T-helper 17 cell (primary cell): ENCODE measurements at regions not wholly inside any gene's neighbourhood (a gene's known extent, or its start where the extent isn't known, plus 50 kb on each side); places are given as distances from the start of the nearest gene placed in this dataset.
A peak's percentile ranks its signal among the peaks of the same experiment; 100 is the strongest.

Experiments
- ATAC-seq: fragments of 150-1000 bp; cut with Tn5 transposase; 2 replicates; pipeline ENCODE4 v1.10.0; 2021; ENCODE audit warnings: mild to moderate bottlenecking, moderate library complexity
- DNase-seq, 3 donors: peaks; one replicate each; pipeline versions ENCODE4 v3.0.0 to v3.0.0-alpha.2; 2020 to 2021
- H3K9me3 ChIP-seq: one replicate; pipeline ENCODE4 v1.7.0; 2013; ENCODE audit warnings: low read length, mild to moderate bottlenecking; ENCODE audit not compliant: control insufficient read depth, poor library complexity, severe bottlenecking
- H3K27ac Mint-ChIP-seq: one replicate; pipeline ENCODE4 v1.8.0; 2022; ENCODE audit warnings: mild to moderate bottlenecking, moderate library complexity, mixed read lengths
- H3K27me3 Mint-ChIP-seq: one replicate; pipeline ENCODE4 v1.8.0; 2022; ENCODE audit warnings: mixed read lengths
- H3K36me3 Mint-ChIP-seq: one replicate; pipeline ENCODE4 v1.8.0; 2022; ENCODE audit warnings: low read depth, mixed read lengths
- H3K4me1 Mint-ChIP-seq: one replicate; pipeline ENCODE4 v1.8.0; 2022; ENCODE audit warnings: mild to moderate bottlenecking, mixed read lengths
- H3K4me3 Mint-ChIP-seq: one replicate; pipeline ENCODE4 v1.8.0; 2022; ENCODE audit warnings: mild to moderate bottlenecking, moderate library complexity, mixed read lengths

DNA sequence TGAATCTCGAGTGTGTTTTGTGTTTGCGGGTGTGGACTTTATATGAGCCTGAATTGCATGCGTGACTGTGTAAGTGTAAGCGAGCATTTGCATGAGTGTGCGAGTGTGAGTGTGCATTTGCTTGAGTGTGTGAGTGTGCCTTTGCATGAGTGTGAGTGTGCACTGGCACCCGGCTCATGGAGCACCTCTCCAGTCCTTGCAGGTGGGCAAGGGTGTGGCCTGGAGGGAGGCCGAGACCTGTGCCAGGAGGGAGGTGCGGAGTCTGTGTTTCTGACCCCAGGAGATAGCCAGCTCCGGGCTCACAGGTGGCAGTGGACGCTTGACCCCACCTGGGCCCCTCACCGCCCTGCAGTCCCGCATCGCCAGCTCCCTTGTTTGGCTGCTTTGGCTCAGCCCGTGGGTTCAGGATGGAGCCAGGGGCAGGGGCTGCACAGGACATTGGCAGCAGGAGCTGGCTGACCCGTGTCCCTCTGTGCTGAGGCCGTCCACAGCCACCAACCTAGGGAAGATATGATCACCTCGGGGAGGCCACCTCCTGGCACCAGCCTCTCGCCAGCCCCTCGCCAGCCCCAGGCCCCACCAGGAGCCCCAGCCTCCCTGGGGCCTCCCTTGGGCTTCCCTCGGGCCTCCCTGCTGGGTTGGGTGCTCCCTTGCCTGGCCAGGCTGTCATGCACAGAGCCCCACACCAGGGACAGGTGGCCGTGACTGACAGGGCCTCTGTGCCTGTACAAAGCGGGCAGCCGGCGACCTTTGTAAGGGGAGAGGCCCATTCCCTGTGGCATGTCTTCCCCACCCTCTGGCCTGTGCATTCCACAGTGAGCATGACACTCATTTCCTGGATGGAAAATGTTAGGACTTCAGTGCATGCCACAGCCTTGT, 81.6 kb downstream of the PTGR3 start:
- DNase-seq (no peak), ATAC-seq (no peak)
- peaks cover 12% of the 10 kb centered on the region for H3K4me1 Mint-ChIP-seq
- no peak overlapping the region for H3K4me3 Mint-ChIP-seq
- no peaks in the 10 kb centered on the region for H3K9me3 ChIP-seq
- H3K27me3 Mint-ChIP-seq: peaks cover 11% of the 10 kb centered on the region
- H3K36me3 Mint-ChIP-seq: no peaks in the 10 kb centered on the region
- no peak overlapping the region for H3K27ac Mint-ChIP-seq

DNA sequence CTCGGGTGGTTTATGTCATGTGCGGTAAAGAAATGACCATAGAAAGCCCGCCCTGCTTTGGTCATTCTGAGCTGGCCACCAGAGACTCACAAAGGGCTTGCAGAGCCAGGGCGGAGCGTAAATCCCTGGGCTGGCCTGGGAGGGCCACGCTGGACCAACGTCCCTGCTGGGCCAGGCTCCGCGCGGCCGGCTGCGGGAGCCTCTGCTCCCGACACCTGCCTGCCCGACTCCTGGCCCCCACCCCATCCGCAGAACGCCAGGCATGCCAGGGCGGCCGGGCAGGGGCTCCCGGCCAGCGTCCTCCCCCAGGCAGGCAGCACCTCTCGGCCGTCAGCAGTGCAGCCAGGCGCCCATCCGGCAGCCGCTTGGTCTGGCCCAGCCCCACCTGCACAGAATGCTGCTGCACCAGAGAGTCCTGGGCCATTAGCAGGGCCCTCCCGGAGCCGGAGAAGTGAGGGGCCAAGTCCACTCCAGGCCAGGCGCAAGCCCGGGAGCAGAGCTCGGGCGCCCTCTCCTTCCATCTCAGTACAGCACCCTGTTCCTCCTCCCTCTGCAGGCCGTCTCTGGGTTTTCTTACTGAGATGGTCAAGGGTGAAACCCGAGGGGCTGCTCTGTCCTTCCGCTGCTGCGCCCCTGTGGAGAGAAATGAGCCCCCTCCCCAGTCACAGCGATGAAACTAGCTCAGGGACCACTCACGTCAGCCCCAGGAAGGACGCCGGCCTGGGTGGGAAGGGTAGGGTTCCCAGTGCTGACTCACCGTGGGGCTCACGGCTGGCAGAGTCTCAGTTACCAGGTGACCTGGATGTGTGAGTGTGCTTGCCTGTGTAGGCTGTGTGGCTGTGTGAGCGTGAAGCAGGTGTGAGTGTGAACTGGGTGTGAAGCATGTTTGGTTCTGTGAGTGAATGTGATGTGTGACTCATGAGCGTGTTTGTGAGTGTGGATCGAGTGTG, 83.3 kb downstream of the PTGR3 start:
- DNase-seq (no peak), ATAC-seq (no peak)
- Mint-ChIP-seq H3K27ac (no peak overlapping the region), H3K4me1 (peaks cover 15% of the 10 kb centered on the region), H3K27me3 (peaks cover 11% of the 10 kb centered on the region), H3K36me3 (no peaks in the 10 kb centered on the region), H3K4me3 (peak overlapping the region; percentile 1)
- H3K9me3 ChIP-seq: no peaks in the 10 kb centered on the region

DNA sequence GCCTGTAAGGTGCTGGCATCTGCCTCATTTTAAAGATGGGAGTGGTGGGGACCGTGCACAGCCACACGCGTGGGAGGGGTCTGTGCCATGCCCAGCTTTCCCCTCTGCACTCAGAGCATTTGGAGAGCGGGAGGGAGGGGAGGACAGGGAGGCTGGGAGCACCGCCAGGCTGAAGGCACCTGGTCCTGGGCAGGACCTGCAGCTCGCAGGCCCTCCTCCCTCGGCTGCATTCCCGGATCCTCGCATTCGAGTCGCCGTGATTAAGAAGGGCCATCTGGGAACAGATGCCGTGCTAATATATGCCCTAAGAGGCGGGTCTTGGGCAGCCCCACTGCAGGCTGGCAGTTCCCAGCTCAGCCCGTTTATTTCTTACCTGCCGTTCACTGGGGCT, 84.0 kb downstream of the PTGR3 start:
- no peaks in the 10 kb centered on the region for H3K9me3 ChIP-seq
- H3K4me1 Mint-ChIP-seq: peaks cover 15% of the 10 kb centered on the region
- DNase-seq (no peak), ATAC-seq (no peak)
- peak overlapping the region; percentile 61 for H3K27ac Mint-ChIP-seq
- H3K4me3 Mint-ChIP-seq: no peak overlapping the region
- H3K27me3 Mint-ChIP-seq: peaks cover 11% of the 10 kb centered on the region
- H3K36me3 Mint-ChIP-seq: no peaks in the 10 kb centered on the region

DNA sequence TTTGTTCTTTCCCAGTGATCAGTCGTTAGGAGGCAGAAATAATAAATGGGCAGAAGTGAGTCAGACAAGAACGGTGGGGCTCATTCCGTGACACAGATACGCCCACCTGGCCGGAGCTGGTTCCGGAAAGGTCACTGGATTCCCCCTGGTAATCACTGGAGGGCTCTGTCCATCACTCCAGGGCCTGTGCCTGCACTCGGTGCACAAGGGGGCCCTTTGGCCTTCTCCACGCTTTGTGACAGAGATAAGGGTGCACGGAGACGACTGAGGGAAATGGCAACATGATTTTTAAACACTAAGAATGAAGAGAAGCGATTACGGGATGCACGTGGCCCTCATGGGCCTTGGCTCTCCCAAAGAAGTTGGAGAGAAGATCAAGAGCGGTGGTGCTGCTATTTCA, 84.4 kb downstream of the PTGR3 start:
- no peaks in the 10 kb centered on the region for H3K36me3 Mint-ChIP-seq

DNA sequence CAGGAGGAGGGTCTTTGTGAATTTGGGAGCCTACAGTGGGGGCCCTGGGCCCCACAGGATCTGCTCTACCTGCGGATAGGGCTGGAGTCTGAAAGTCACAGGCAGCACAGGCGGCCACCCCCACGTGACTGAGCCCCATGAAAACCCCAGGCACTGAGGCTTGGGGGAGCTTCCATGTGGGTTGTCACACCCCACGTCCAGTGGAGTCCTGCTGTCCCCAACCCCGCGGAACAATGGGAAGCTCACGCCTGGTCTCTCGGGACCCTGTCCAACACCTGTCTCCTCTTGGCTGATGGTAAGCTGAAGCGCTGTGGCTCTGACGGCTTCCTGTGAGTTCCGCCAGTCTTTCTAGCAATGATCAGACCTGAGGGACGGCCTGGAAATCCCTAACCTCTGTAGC, 85.8 kb downstream of the PTGR3 start:
- H3K9me3 ChIP-seq: no peaks in the 10 kb centered on the region
- peaks cover 17% of the 10 kb centered on the region for H3K4me1 Mint-ChIP-seq
- H3K27me3 Mint-ChIP-seq: peaks cover 16% of the 10 kb centered on the region
- DNase-seq (no peak), ATAC-seq (no peak)
- no peak overlapping the region for H3K4me3 Mint-ChIP-seq
- H3K27ac Mint-ChIP-seq: no peak overlapping the region
- H3K36me3 Mint-ChIP-seq: no peaks in the 10 kb centered on the region

More for the DNA sequence above, 84.4 kb downstream of the PTGR3 start:
- no peaks in the 10 kb centered on the region for H3K9me3 ChIP-seq
- no peak for DNase-seq
- Mint-ChIP-seq H3K4me3 (no peak overlapping the region), H3K4me1 (peaks cover 15% of the 10 kb centered on the region), H3K27ac (peak overlapping the region; percentile 61), H3K27me3 (peaks cover 11% of the 10 kb centered on the region)
- ATAC-seq: no peak

DNA sequence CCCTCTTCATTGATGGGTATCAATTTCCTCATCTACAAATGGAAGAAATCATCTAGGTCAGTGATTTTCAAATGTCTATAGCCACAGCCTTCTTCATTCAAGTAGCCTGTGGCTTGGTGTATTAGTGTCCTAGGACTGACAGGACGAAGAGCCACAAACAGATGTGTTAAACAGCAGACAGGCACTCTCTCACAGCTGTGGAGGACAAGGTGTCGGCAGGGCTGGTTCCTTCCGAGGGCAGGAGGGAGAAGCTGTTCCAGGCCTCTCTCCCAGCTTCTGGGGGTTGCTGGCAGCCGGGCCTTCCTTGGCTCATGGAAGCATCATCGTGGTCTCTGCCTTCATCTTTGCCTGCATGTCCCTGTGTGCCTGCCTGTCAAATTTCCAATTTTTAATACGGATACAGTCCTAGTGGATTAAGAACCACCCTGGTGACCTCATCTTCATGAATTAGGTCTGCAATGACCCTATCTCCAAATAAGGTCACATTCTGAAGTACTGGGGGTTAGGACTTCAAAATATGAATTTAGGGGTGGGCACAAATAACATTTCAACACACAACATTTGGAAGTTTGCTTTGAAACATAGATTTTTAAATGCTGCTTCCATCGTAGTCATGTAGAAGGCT, 86.5 kb downstream of the PTGR3 start:
- H3K9me3 ChIP-seq: no peaks in the 10 kb centered on the region
- ATAC-seq (no peak), DNase-seq (no peak)
- Mint-ChIP-seq H3K27me3 (peaks cover 16% of the 10 kb centered on the region), H3K4me3 (no peak overlapping the region), H3K27ac (peak overlapping the region; percentile 54), H3K4me1 (peaks cover 17% of the 10 kb centered on the region), H3K36me3 (no peaks in the 10 kb centered on the region)

DNA sequence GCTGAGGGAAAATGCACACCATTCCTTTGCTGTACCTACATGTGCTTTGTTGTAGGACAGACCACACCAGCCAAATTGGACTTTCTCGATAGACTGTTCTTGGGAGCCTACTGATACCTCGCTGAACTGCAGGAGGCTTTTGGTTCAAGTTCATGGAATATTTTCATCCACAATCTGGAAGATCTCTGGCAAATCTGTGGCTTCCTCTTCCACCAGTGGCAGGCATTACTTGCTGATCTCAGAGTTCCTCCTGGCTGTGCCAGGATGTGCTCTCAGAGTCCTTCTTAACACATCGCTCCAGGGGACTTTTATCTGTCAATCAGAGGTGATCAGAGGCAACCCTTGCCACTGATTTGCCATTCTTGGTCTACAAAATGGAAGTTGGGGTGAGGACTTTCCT, 87.7 kb downstream of the PTGR3 start:
- no peak for ATAC-seq
- H3K4me1 Mint-ChIP-seq: peaks cover 10% of the 10 kb centered on the region

DNA sequence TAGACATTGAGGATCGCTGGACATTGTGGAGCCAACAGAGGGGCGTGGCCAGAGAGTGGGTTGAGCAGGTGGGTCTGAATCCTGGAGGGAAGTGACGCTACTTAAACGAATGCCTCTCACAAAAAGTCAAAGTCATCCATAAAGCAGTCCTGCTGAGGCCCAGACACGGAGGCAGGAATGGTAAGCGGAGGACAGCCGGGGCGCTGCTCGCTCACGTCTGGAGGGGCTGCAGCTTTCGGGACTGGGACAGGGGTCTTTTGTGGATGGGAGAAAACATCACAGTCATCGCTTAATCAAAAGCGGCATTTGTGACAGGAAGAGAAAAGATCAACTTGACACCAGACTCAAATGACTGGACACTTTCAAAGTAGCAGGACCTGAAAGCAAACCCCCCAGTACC, 88.4 kb downstream of the PTGR3 start:
- no peaks in the 10 kb centered on the region for H3K9me3 ChIP-seq
- Mint-ChIP-seq H3K4me1 (peaks cover 10% of the 10 kb centered on the region), H3K27ac (no peak overlapping the region)

More for the DNA sequence above, 87.7 kb downstream of the PTGR3 start:
- Mint-ChIP-seq H3K27ac (no peak overlapping the region), H3K4me3 (no peak overlapping the region), H3K27me3 (peaks cover 18% of the 10 kb centered on the region), H3K36me3 (no peaks in the 10 kb centered on the region)
- DNase-seq: no peak
- H3K9me3 ChIP-seq: no peaks in the 10 kb centered on the region

DNA sequence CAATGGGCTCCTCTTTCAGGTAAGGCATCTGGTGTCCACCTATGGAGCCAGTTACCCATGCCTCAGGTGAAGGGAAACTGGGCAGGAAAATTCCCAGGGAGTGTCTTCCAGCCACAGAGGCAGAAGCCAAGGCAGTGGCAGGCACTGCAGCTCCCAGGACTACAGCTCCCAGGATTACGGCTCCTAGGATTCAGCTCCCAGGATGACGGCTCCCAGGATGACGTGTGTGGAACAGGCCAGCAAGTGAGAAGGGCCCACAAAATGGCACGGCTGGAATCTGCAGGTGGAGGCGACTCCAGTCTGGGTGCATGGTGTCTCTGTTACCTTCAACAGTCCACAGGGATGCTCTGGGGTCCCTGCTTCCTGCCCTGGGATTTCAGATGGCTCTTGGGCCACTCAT, 92.1 kb downstream of the PTGR3 start:
- Mint-ChIP-seq H3K4me3 (no peak overlapping the region), H3K27ac (no peak overlapping the region), H3K4me1 (peaks cover 7% of the 10 kb centered on the region), H3K36me3 (no peaks in the 10 kb centered on the region), H3K27me3 (peaks cover 24% of the 10 kb centered on the region)
- ATAC-seq (no peak), DNase-seq (no peak)
- no peaks in the 10 kb centered on the region for H3K9me3 ChIP-seq

More for the DNA sequence above, 88.4 kb downstream of the PTGR3 start:
- Mint-ChIP-seq H3K36me3 (no peaks in the 10 kb centered on the region), H3K27me3 (peaks cover 26% of the 10 kb centered on the region), H3K4me3 (no peak overlapping the region)
- ATAC-seq (no peak), DNase-seq (no peak)

DNA sequence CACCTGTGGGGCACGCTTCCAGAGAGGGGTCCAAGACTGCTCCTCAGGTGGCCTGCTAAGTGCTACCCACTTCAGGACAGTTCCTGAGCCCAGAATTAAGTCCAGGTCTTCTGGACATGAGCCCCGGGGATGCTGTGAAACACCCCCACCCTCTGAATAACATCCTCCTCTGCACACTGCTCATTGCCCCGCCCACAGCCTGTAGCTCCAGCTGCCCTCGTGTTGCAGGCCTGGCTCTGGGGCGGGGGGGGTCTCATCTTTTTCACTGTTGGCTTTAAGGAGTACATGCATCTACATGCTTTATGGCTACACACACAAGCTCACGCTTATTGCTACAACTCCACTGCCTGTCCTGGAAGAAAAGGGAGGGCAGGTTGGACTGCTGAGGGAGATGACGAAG, 92.8 kb downstream of the PTGR3 start:
- no peak overlapping the region for H3K27ac Mint-ChIP-seq
- H3K9me3 ChIP-seq: no peaks in the 10 kb centered on the region

DNA sequence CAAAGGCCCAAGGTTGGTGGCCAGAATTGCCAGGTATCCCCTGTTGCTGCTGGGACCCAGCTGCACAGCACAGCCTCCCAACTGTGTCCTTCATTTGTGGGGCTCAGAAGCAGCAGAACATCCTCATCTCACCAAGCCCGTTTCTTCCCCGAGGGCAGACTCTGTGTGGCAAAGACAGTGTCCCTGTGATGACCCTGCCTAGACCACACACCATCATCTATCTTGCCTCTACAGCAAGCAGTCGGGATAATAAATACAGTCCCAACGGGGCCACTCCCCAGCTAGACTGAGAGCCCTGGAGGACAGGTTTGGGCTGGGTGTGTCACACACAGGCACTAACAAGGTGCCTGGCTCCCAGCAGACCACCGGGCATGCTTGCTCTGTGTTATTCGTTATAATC, 93.4 kb downstream of the PTGR3 start:
- peaks cover 2% of the 10 kb centered on the region for H3K4me1 Mint-ChIP-seq
- no peaks in the 10 kb centered on the region for H3K9me3 ChIP-seq
- no peak for DNase-seq
- ATAC-seq: no peak
- H3K27ac Mint-ChIP-seq: no peak overlapping the region
- peaks cover 24% of the 10 kb centered on the region for H3K27me3 Mint-ChIP-seq
- H3K36me3 Mint-ChIP-seq: no peaks in the 10 kb centered on the region
- no peak overlapping the region for H3K4me3 Mint-ChIP-seq

More for the DNA sequence above, 92.8 kb downstream of the PTGR3 start:
- no peak for ATAC-seq
- no peak for DNase-seq
- Mint-ChIP-seq H3K36me3 (no peaks in the 10 kb centered on the region), H3K27me3 (peaks cover 24% of the 10 kb centered on the region), H3K4me1 (peaks cover 2% of the 10 kb centered on the region), H3K4me3 (no peak overlapping the region)
